NT2/D1 (cell line): ENCODE measurements at regions not wholly inside any gene's neighbourhood (a gene's known extent, or its start where the extent isn't known, plus 50 kb on each side); places are given as distances from the start of the nearest gene placed in this dataset.
A peak's percentile ranks its signal among the peaks of the same experiment; 100 is the strongest.

Experiments used
- DNase-seq: peaks from one replicate; pipeline ENCODE4 v3.0.0-alpha.2; 2011; ENCODE audit warnings: low read depth, low spot score
- H3K27me3 ChIP-seq: 2 replicates; pipeline ENCODE4 v1.6.0; 2011; ENCODE audit warnings: mild to moderate bottlenecking; ENCODE audit not compliant: insufficient read length, insufficient read depth
- H3K36me3 ChIP-seq: 2 replicates; pipeline ENCODE4 v1.6.1; 2011; ENCODE audit warnings: mild to moderate bottlenecking, low read length, mixed read lengths; ENCODE audit not compliant: insufficient read depth, insufficient read length
- H3K4me1 ChIP-seq: 2 replicates; pipeline ENCODE4 v1.5.1; 2011; ENCODE audit not compliant: insufficient read depth, insufficient read length
- H3K4me3 ChIP-seq: 2 replicates; pipeline ENCODE4 v1.5.1; 2011; ENCODE audit warnings: low read depth; ENCODE audit not compliant: insufficient read length
- H3K9ac ChIP-seq: 2 replicates; pipeline ENCODE4 v1.6.0; 2011; ENCODE audit warnings: low read depth; ENCODE audit not compliant: insufficient read length
- H3K9me3 ChIP-seq: 2 replicates; pipeline ENCODE4 v1.5.1; 2011; ENCODE audit warnings: mild to moderate bottlenecking, low read length; ENCODE audit not compliant: insufficient read depth
- SUZ12 ChIP-seq: IDR thresholded peaks from 2 replicates; pipeline ENCODE4 v1.6.1; 2011; ENCODE audit not compliant: insufficient read length, insufficient read depth; ENCODE audit errors: extremely low read depth
- YY1 ChIP-seq: IDR thresholded peaks from 2 replicates; pipeline ENCODE4 v1.6.1; 2011; ENCODE audit not compliant: insufficient read length, insufficient read depth
- ZNF274 ChIP-seq: IDR thresholded peaks from 2 replicates; pipeline ENCODE4 v1.6.1; 2011; ENCODE audit warnings: mild to moderate bottlenecking, low read depth, low read length

GRCh38 chr9:13505797-13506196 lies 226.3 kb upstream of the MPDZ start:
- Histone ChIP-seq H3K36me3 (no peaks in the 10 kb centered on the region), H3K4me1 (no peaks in the 10 kb centered on the region), H3K4me3 (no peak overlapping the region), H3K9me3 (no peaks in the 10 kb centered on the region), H3K9ac (no peak overlapping the region), H3K27me3 (no peaks in the 10 kb centered on the region)
- no peak for DNase-seq
- TF ChIP-seq ZNF274: no peak
- TF ChIP-seq YY1: no peak
- TF ChIP-seq SUZ12: no peak

GRCh38 chr9:13503599-13503998 lies 224.1 kb upstream of the MPDZ start:
- Histone ChIP-seq H3K27me3 (no peaks in the 10 kb centered on the region), H3K4me3 (no peak overlapping the region), H3K9ac (no peak overlapping the region), H3K9me3 (no peaks in the 10 kb centered on the region), H3K36me3 (no peaks in the 10 kb centered on the region), H3K4me1 (no peaks in the 10 kb centered on the region)
- no peak for DNase-seq
- TF ChIP-seq YY1 (no peak), SUZ12 (no peak), ZNF274 (no peak)

GRCh38 chr9:13502484-13502883 lies 223.0 kb upstream of the MPDZ start:
- Histone ChIP-seq H3K9ac (no peak overlapping the region), H3K9me3 (no peaks in the 10 kb centered on the region), H3K4me3 (no peak overlapping the region), H3K36me3 (no peaks in the 10 kb centered on the region), H3K27me3 (no peaks in the 10 kb centered on the region), H3K4me1 (no peaks in the 10 kb centered on the region)
- TF ChIP-seq SUZ12: no peak
- TF ChIP-seq YY1: no peak
- no peak for TF ChIP-seq ZNF274
- no peak for DNase-seq

GRCh38 chr9:13501018-13501417 lies 221.5 kb upstream of the MPDZ start:
- Histone ChIP-seq H3K4me1 (no peaks in the 10 kb centered on the region), H3K9me3 (no peaks in the 10 kb centered on the region), H3K36me3 (no peaks in the 10 kb centered on the region), H3K9ac (no peak overlapping the region), H3K4me3 (no peak overlapping the region), H3K27me3 (no peaks in the 10 kb centered on the region)
- no peak for DNase-seq
- no peak for TF ChIP-seq ZNF274
- no peak for TF ChIP-seq SUZ12
- no peak for TF ChIP-seq YY1

GRCh38 chr9:13500034-13500433 lies 220.5 kb upstream of the MPDZ start:
- no peaks in the 10 kb centered on the region for H3K9me3 ChIP-seq

GRCh38 chr9:13493697-13494096 lies 214.2 kb upstream of the MPDZ start:
- no peaks in the 10 kb centered on the region for H3K27me3 ChIP-seq
- H3K36me3 ChIP-seq: no peaks in the 10 kb centered on the region
- no peak for DNase-seq
- no peak overlapping the region for H3K9ac ChIP-seq
- TF ChIP-seq YY1 (no peak), ZNF274 (no peak), SUZ12 (no peak)
- H3K4me3 ChIP-seq: no peak overlapping the region
- H3K4me1 ChIP-seq: peaks cover 3% of the 10 kb centered on the region
- no peaks in the 10 kb centered on the region for H3K9me3 ChIP-seq

More at GRCh38 chr9:13500034-13500433, 220.5 kb upstream of the MPDZ start:
- Histone ChIP-seq H3K4me3 (no peak overlapping the region), H3K9ac (no peak overlapping the region), H3K27me3 (no peaks in the 10 kb centered on the region), H3K36me3 (no peaks in the 10 kb centered on the region), H3K4me1 (no peaks in the 10 kb centered on the region)
- no peak for DNase-seq
- TF ChIP-seq YY1 (no peak), ZNF274 (no peak), SUZ12 (no peak)

GRCh38 chr9:13491493-13492424 lies 212.3 kb upstream of the MPDZ start:
- TF ChIP-seq YY1 (no peak), SUZ12 (no peak), ZNF274 (no peak)
- H3K27me3 ChIP-seq: no peaks in the 10 kb centered on the region
- H3K4me1 ChIP-seq: peaks cover 3% of the 10 kb centered on the region
- no peaks in the 10 kb centered on the region for H3K9me3 ChIP-seq
- DNase-seq: peak; percentile 75
- no peak overlapping the region for H3K4me3 ChIP-seq
- no peak overlapping the region for H3K9ac ChIP-seq
- H3K36me3 ChIP-seq: no peaks in the 10 kb centered on the region
